Nephron (organoid): ENCODE measurements at regions not wholly inside any gene's neighbourhood (a gene's known extent, or its start where the extent isn't known, plus 50 kb on each side); places are given as distances from the start of the nearest gene placed in this dataset.

Experiments used
- H3K27ac Mint-ChIP-seq, 3 experiments: 2 replicates each; pipeline ENCODE4 v1.8.0; 2020; ENCODE audit warnings: mixed read lengths in 3 of 3, mild to moderate bottlenecking in 2 of 3, moderate library complexity in 1 of 3
- H3K27me3 Mint-ChIP-seq: 2 replicates; pipeline ENCODE4 v1.8.0; 2021; ENCODE audit warnings: low read depth, mild to moderate bottlenecking, moderate library complexity, mixed read lengths
- H3K36me3 Mint-ChIP-seq: 2 replicates; pipeline ENCODE4 v1.8.0; 2020; ENCODE audit warnings: low read depth, mixed read lengths
- H3K4me1 Mint-ChIP-seq: 2 replicates; pipeline ENCODE4 v1.8.0; 2020; ENCODE audit warnings: mixed read lengths
- H3K4me3 Mint-ChIP-seq, 3 experiments: 2 replicates each; pipeline ENCODE4 v1.8.0; 2020; ENCODE audit warnings: mild to moderate bottlenecking in 3 of 3, mixed read lengths in 3 of 3, moderate library complexity in 2 of 3
- H3K9me3 Mint-ChIP-seq: 2 replicates; pipeline ENCODE4 v1.8.0; 2020; ENCODE audit warnings: mixed read lengths
- TF ChIP-seq, protein P1 (sequence below), 3 experiments: fragments of 200-600 bp; sonication (generic); IDR thresholded peaks; one replicate each; pipeline ENCODE4 v1.5.0; 2021; ENCODE audit warnings: antibody characterized with exemption in 3 of 3; ENCODE audit not compliant: unreplicated experiment in 3 of 3

- no peak overlapping the region for H3K27ac Mint-ChIP-seq
- no peaks in the 10 kb centered on the region for H3K36me3 Mint-ChIP-seq
- H3K4me1 Mint-ChIP-seq, result peaks cover 22% of the 10 kb centered on the region
- TF ChIP-seq, protein P1, sequence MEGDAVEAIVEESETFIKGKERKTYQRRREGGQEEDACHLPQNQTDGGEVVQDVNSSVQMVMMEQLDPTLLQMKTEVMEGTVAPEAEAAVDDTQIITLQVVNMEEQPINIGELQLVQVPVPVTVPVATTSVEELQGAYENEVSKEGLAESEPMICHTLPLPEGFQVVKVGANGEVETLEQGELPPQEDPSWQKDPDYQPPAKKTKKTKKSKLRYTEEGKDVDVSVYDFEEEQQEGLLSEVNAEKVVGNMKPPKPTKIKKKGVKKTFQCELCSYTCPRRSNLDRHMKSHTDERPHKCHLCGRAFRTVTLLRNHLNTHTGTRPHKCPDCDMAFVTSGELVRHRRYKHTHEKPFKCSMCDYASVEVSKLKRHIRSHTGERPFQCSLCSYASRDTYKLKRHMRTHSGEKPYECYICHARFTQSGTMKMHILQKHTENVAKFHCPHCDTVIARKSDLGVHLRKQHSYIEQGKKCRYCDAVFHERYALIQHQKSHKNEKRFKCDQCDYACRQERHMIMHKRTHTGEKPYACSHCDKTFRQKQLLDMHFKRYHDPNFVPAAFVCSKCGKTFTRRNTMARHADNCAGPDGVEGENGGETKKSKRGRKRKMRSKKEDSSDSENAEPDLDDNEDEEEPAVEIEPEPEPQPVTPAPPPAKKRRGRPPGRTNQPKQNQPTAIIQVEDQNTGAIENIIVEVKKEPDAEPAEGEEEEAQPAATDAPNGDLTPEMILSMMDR (IDR thresholded peaks at IDR 0.05; ENCODE audit: unreplicated experiment in 3 of 3), result no peak
- peaks cover 8% of the 10 kb centered on the region for H3K9me3 Mint-ChIP-seq
- H3K4me3 Mint-ChIP-seq, result no peak overlapping the region
- H3K27me3 Mint-ChIP-seq, result peaks cover 23% of the 10 kb centered on the region
These were observed 54.9 kb upstream of the DAB2IP start for GRCh38 chr9:121596515-121596914.

DNA sequence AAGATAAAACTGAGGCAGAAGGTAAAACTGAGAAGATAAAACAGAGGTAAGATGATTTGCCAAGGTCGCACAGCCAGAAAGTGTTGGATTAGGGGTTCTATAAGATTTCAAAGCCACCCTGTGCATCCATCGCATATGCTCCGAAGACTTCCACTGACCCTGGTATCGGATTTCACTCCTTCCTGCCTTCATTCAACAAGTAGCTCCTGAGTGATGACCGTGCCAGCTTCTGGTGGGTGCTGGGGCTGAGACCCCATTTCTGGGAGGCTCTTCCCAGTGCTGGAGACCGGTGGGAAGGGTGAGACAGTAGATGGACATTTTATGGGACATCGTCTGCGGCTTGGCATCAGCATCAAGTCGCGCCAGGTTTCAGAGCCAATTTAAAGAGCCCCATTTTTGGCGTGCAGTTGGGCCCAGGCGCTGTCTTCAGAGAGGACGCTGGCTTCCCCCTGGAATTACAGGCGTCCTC, 53.7 kb upstream of the DAB2IP start:
- H3K4me1 Mint-ChIP-seq, result peaks cover 22% of the 10 kb centered on the region
- TF ChIP-seq, protein P1 (IDR thresholded peaks at IDR 0.05; ENCODE audit: unreplicated experiment in 3 of 3), result no peak
- no peaks in the 10 kb centered on the region for H3K36me3 Mint-ChIP-seq
- peak overlapping the region; percentile 73 to 79 (median 78) for H3K4me3 Mint-ChIP-seq
- H3K27me3 Mint-ChIP-seq, result peaks cover 20% of the 10 kb centered on the region
- peak overlapping the region; percentile 91 to 93 (median 93) for H3K27ac Mint-ChIP-seq
- peaks cover 8% of the 10 kb centered on the region for H3K9me3 Mint-ChIP-seq

GRCh38 chr9:121598167-121598964, 53.1 kb upstream of the DAB2IP start:
- Mint-ChIP-seq H3K27me3 (peaks cover 26% of the 10 kb centered on the region), H3K27ac (peak overlapping the region; percentile 91 to 93 (median 93)), H3K36me3 (no peaks in the 10 kb centered on the region), H3K4me3 (peak overlapping the region; percentile 83 to 87 (median 85)), H3K9me3 (peaks cover 8% of the 10 kb centered on the region), H3K4me1 (peaks cover 22% of the 10 kb centered on the region)
- TF ChIP-seq, protein P1 (IDR thresholded peaks at IDR 0.05; ENCODE audit: unreplicated experiment in 3 of 3), result peak; percentile 42 to 48 (median 47)

DNA sequence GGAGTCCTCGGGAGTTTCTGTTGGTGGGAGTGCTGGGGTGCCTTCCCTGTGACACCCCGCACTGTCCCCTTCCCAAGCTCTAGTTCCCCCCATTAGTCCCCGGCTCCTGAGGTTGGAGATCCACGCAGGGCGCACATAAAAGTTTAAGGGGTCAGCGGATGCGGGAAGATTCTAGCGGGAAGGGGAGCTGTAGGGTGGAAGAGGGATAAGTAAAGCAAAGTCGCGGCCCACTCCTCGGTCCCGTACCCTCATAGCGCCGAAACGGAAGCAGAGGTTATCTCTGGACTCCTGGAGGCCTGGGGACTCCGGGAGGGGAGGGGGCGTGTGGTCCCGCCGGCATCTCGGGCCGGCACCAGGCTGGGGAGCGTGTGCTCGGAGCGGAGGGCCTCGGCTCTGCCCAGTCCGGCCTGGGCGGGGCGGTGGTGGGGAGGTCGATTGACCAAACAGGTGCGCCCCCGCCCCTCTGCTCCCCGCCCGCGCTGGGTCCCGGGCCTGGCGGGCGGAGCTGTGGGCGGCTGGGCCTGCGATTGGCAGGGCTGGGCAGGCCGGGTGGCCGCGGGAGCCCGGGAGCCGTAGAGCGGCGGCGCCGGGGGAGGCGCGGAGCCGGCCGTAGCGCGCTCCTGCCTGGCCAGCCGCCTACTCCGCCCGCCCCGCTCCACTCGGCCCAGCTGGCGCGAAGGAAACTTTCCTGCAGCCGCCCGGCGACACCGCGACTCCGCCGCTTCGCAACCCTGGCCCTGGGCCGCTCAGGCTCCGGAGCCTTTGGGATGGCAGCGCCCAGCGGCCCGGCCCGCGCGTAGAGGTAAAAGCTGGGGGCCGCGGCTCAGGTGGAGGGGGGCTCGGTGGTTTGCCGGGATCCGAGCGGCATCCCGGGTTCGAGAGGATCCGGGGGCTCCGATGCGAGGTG, 52.2 kb upstream of the DAB2IP start:
- TF ChIP-seq, protein P1 (IDR thresholded peaks at IDR 0.05; ENCODE audit: unreplicated experiment in 3 of 3), result no peak
- H3K9me3 Mint-ChIP-seq, result peaks cover 8% of the 10 kb centered on the region
- H3K4me3 Mint-ChIP-seq, result peak overlapping the region; percentile 85 to 89 (median 87)
- H3K36me3 Mint-ChIP-seq, result no peaks in the 10 kb centered on the region
- peaks cover 26% of the 10 kb centered on the region for H3K27me3 Mint-ChIP-seq
- peaks cover 23% of the 10 kb centered on the region for H3K4me1 Mint-ChIP-seq
- H3K27ac Mint-ChIP-seq, result peak overlapping the region; percentile 70 to 81 (median 75)

GRCh38 chr9:121599872-121600585, 51.4 kb upstream of the DAB2IP start:
- peaks cover 29% of the 10 kb centered on the region for H3K4me1 Mint-ChIP-seq
- peaks cover 8% of the 10 kb centered on the region for H3K9me3 Mint-ChIP-seq
- H3K36me3 Mint-ChIP-seq, result no peaks in the 10 kb centered on the region
- H3K27me3 Mint-ChIP-seq, result peaks cover 26% of the 10 kb centered on the region
- TF ChIP-seq, protein P1 (IDR thresholded peaks at IDR 0.05; ENCODE audit: unreplicated experiment in 3 of 3), result no peak
- peak overlapping the region in 2 of 3 experiments; percentile 32 to 49 for H3K27ac Mint-ChIP-seq
- peak overlapping the region; percentile 84 to 89 (median 87) for H3K4me3 Mint-ChIP-seq
